ENCODE measurements at regions not wholly inside any gene's neighbourhood (a gene's known extent, or its start where the extent isn't known, plus 50 kb on each side); places are given as distances from the start of the nearest gene placed in this dataset.
A peak's percentile ranks its signal among the peaks of the same experiment; 100 is the strongest.
"Not testable (repeated sequence)": the region's sequence is repeated elsewhere in the genome, so short reads cannot be mapped to it uniquely, and the experiment has no call there.

- H2BK12ac ChIP-seq (ENCODE audit: low read length); H3K4ac ChIP-seq (ENCODE audit: low read length); H2AK5ac ChIP-seq (ENCODE audit: low read depth, low read length); DNase-seq (ENCODE audit: low spot score); H3K9me3 ChIP-seq (replicated peaks in 1 of 2; ENCODE audit: control insufficient read depth in 2 of 2, insufficient read depth in 1 of 2, low read depth in 1 of 2, low read length in 2 of 2); H3K23ac ChIP-seq (ENCODE audit: low read depth, low read length, poor library complexity); H3K14ac ChIP-seq (ENCODE audit: low read length); H4K91ac ChIP-seq (ENCODE audit: low read depth, low read length, poor library complexity); H3K36me3 ChIP-seq (replicated peaks in 1 of 2; ENCODE audit: control insufficient read depth in 2 of 2, insufficient read depth in 2 of 2, low read length in 2 of 2); H4K8ac ChIP-seq (ENCODE audit: low read depth, low read length); H3K79me1 ChIP-seq (ENCODE audit: low read depth, low read length); H3K27ac ChIP-seq (replicated peaks; ENCODE audit: low read length); H3K27me3 ChIP-seq (ENCODE audit: control insufficient read depth in 3 of 3, insufficient read depth in 3 of 3, low read depth in 1 of 3, low read length in 3 of 3); H2BK5ac ChIP-seq (ENCODE audit: low read length); H3K4me1 ChIP-seq (ENCODE audit: control insufficient read depth in 2 of 2, insufficient read depth in 1 of 2, low read depth in 1 of 2, low read length in 2 of 2); H2BK15ac ChIP-seq (ENCODE audit: low read length): not testable (repeated sequence)
- H3K4me2 ChIP-seq (ENCODE audit: insufficient read depth, low read length, poor library complexity, severe bottlenecking), result peak overlapping the region; percentile 33
- peak overlapping the region; percentile 47 for H2BK120ac ChIP-seq (ENCODE audit: low read depth, low read length)
- H3K18ac ChIP-seq (ENCODE audit: low read length), result peak overlapping the region; percentile 85
- H3K9ac ChIP-seq (ENCODE audit: low read depth, low read length, poor library complexity), result peak overlapping the region; percentile 74
- peak overlapping the region; percentile 95 for H2AFZ ChIP-seq (ENCODE audit: low read length)
- H3K4me3 ChIP-seq (ENCODE audit: low read length in 2 of 2), result peak overlapping the region in 1 of 2 donors; percentile 39
- WGBS, 2 donors (ENCODE audit: extremely low coverage in 2 of 2, insufficient read length in 2 of 2, insufficient replicate concordance in 1 of 2), result no CpG with 5 or more reads among the region's 19 CpGs
Observed at GRCh38 chr2:95682889-95683517, 91.2 kb downstream of the TRIM43 start.

GRCh38 chr2:95685513-95685912 is 93.7 kb downstream of the TRIM43 start:
- no peak overlapping the region for H4K91ac ChIP-seq (ENCODE audit: low read depth, low read length, poor library complexity)
- no peak overlapping the region for H2BK120ac ChIP-seq (ENCODE audit: low read depth, low read length)
- H4K8ac ChIP-seq (ENCODE audit: low read depth, low read length), result no peak overlapping the region
- peaks cover 9% of the 10 kb centered on the region in 2 donors for H3K4me1 ChIP-seq (ENCODE audit: control insufficient read depth in 2 of 2, insufficient read depth in 1 of 2, low read depth in 1 of 2, low read length in 2 of 2)
- H3K14ac ChIP-seq (ENCODE audit: low read length), result no peak overlapping the region
- H3K4ac ChIP-seq (ENCODE audit: low read length), result no peak overlapping the region
- H2BK15ac ChIP-seq (ENCODE audit: low read length), result no peak overlapping the region
- H3K79me1 ChIP-seq (ENCODE audit: low read depth, low read length), result no peaks in the 10 kb centered on the region
- H3K9me3 ChIP-seq (replicated peaks in 1 of 2; ENCODE audit: control insufficient read depth in 2 of 2, insufficient read depth in 1 of 2, low read depth in 1 of 2, low read length in 2 of 2), result no peaks in the 10 kb centered on the region
- no peak overlapping the region for H3K4me2 ChIP-seq (ENCODE audit: insufficient read depth, low read length, poor library complexity, severe bottlenecking)
- no peak overlapping the region for H2BK5ac ChIP-seq (ENCODE audit: low read length)
- WGBS, 2 donors (ENCODE audit: extremely low coverage in 2 of 2, insufficient read length in 2 of 2, insufficient replicate concordance in 1 of 2), result no CpG with 5 or more reads among the region's 3 CpGs
- H3K27ac ChIP-seq (replicated peaks; ENCODE audit: low read length), result no peak overlapping the region
- H3K36me3 ChIP-seq (replicated peaks in 1 of 2; ENCODE audit: control insufficient read depth in 2 of 2, insufficient read depth in 2 of 2, low read length in 2 of 2), result no peaks in the 10 kb centered on the region
- no peak for DNase-seq (ENCODE audit: low spot score)
- H3K18ac ChIP-seq (ENCODE audit: low read length), result no peak overlapping the region
- H2BK12ac ChIP-seq (ENCODE audit: low read length), result no peak overlapping the region
- H2AK5ac ChIP-seq (ENCODE audit: low read depth, low read length), result no peak overlapping the region
- no peaks in the 10 kb centered on the region for H3K27me3 ChIP-seq (ENCODE audit: control insufficient read depth in 3 of 3, insufficient read depth in 3 of 3, low read depth in 1 of 3, low read length in 3 of 3)
- H3K23ac ChIP-seq (ENCODE audit: low read depth, low read length, poor library complexity), result no peak overlapping the region
- H3K9ac ChIP-seq (ENCODE audit: low read depth, low read length, poor library complexity), result no peak overlapping the region
- no peak overlapping the region for H2AFZ ChIP-seq (ENCODE audit: low read length)
- no peak overlapping the region for H3K4me3 ChIP-seq (ENCODE audit: low read length in 2 of 2)

GRCh38 chr2:95686056-95686825 is 94.4 kb downstream of the TRIM43 start:
- H2BK15ac ChIP-seq (ENCODE audit: low read length); H3K18ac ChIP-seq (ENCODE audit: low read length); H3K9ac ChIP-seq (ENCODE audit: low read depth, low read length, poor library complexity); H3K4me1 ChIP-seq (ENCODE audit: control insufficient read depth in 2 of 2, insufficient read depth in 1 of 2, low read depth in 1 of 2, low read length in 2 of 2); H2BK5ac ChIP-seq (ENCODE audit: low read length); H2AFZ ChIP-seq (ENCODE audit: low read length); H3K4me2 ChIP-seq (ENCODE audit: insufficient read depth, low read length, poor library complexity, severe bottlenecking); H3K36me3 ChIP-seq (replicated peaks in 1 of 2; ENCODE audit: control insufficient read depth in 2 of 2, insufficient read depth in 2 of 2, low read length in 2 of 2); H3K23ac ChIP-seq (ENCODE audit: low read depth, low read length, poor library complexity); H3K27me3 ChIP-seq (ENCODE audit: control insufficient read depth in 3 of 3, insufficient read depth in 3 of 3, low read depth in 1 of 3, low read length in 3 of 3); H4K8ac ChIP-seq (ENCODE audit: low read depth, low read length); H3K79me1 ChIP-seq (ENCODE audit: low read depth, low read length); H2BK120ac ChIP-seq (ENCODE audit: low read depth, low read length); H3K4me3 ChIP-seq (ENCODE audit: low read length in 2 of 2); H3K4ac ChIP-seq (ENCODE audit: low read length); H3K14ac ChIP-seq (ENCODE audit: low read length); H3K27ac ChIP-seq (replicated peaks; ENCODE audit: low read length); H4K91ac ChIP-seq (ENCODE audit: low read depth, low read length, poor library complexity); H3K9me3 ChIP-seq (replicated peaks in 1 of 2; ENCODE audit: control insufficient read depth in 2 of 2, insufficient read depth in 1 of 2, low read depth in 1 of 2, low read length in 2 of 2); H2BK12ac ChIP-seq (ENCODE audit: low read length); H2AK5ac ChIP-seq (ENCODE audit: low read depth, low read length); DNase-seq (ENCODE audit: low spot score): not testable (repeated sequence)
- WGBS, 2 donors (ENCODE audit: extremely low coverage in 2 of 2, insufficient read length in 2 of 2, insufficient replicate concordance in 1 of 2), result no CpG with 5 or more reads among the region's 5 CpGs

DNA sequence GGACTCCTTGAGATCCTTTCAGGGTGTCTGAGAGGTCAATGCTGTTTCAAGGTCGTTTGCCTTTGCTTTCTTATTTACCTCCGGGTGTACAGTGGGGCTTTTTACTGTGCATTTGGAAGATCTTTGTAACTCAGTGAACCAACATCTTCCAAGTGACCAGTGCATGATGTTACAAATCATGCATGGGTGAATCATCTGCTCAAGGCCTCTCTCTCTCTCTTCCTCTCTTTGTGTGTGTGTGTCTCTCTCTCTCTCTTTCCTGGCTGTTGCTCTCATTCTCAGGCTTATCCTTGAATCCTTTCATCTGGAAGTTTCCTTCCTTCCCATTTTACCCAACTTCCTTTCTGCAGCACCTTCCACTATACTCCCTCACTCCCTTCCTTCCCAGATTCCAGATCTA is 96.1 kb downstream of the TRIM43 start:
- not testable (repeated sequence) for H4K91ac ChIP-seq (ENCODE audit: low read depth, low read length, poor library complexity); H3K4me2 ChIP-seq (ENCODE audit: insufficient read depth, low read length, poor library complexity, severe bottlenecking); H3K27ac ChIP-seq (replicated peaks; ENCODE audit: low read length); H2BK15ac ChIP-seq (ENCODE audit: low read length); H2BK12ac ChIP-seq (ENCODE audit: low read length); H2BK5ac ChIP-seq (ENCODE audit: low read length); H2AFZ ChIP-seq (ENCODE audit: low read length); H3K9me3 ChIP-seq (replicated peaks in 1 of 2; ENCODE audit: control insufficient read depth in 2 of 2, insufficient read depth in 1 of 2, low read depth in 1 of 2, low read length in 2 of 2); H3K36me3 ChIP-seq (replicated peaks in 1 of 2; ENCODE audit: control insufficient read depth in 2 of 2, insufficient read depth in 2 of 2, low read length in 2 of 2); H2AK5ac ChIP-seq (ENCODE audit: low read depth, low read length); DNase-seq (ENCODE audit: low spot score); H3K27me3 ChIP-seq (ENCODE audit: control insufficient read depth in 3 of 3, insufficient read depth in 3 of 3, low read depth in 1 of 3, low read length in 3 of 3); H3K4ac ChIP-seq (ENCODE audit: low read length); H4K8ac ChIP-seq (ENCODE audit: low read depth, low read length); H3K4me1 ChIP-seq (ENCODE audit: control insufficient read depth in 2 of 2, insufficient read depth in 1 of 2, low read depth in 1 of 2, low read length in 2 of 2); H3K4me3 ChIP-seq (ENCODE audit: low read length in 2 of 2); H2BK120ac ChIP-seq (ENCODE audit: low read depth, low read length); H3K9ac ChIP-seq (ENCODE audit: low read depth, low read length, poor library complexity); H3K18ac ChIP-seq (ENCODE audit: low read length); H3K23ac ChIP-seq (ENCODE audit: low read depth, low read length, poor library complexity); H3K79me1 ChIP-seq (ENCODE audit: low read depth, low read length); H3K14ac ChIP-seq (ENCODE audit: low read length)
- WGBS, 2 donors (ENCODE audit: extremely low coverage in 2 of 2, insufficient read length in 2 of 2, insufficient replicate concordance in 1 of 2), result no CpG with 5 or more reads among the region's 2 CpGs
